ENCODE measurements at regions not wholly inside any gene's neighbourhood (a gene's known extent, or its start where the extent isn't known, plus 50 kb on each side); places are given as distances from the start of the nearest gene placed in this dataset.

- H3K9ac ChIP-seq (ENCODE audit: low read length) = no peak overlapping the region
- H2AFZ ChIP-seq (ENCODE audit: low read depth, low read length) = no peak overlapping the region
- no peak overlapping the region for H3K27ac ChIP-seq (ENCODE audit: low read length)
- no peak overlapping the region for H3K4me2 ChIP-seq (ENCODE audit: low read length)
- no peaks in the 10 kb centered on the region for H3K79me2 ChIP-seq (ENCODE audit: low read length)
- H3K4me1 ChIP-seq (ENCODE audit: low read length) = no peaks in the 10 kb centered on the region
- no peaks in the 10 kb centered on the region for H3K36me3 ChIP-seq (replicated peaks; ENCODE audit: low read depth, low read length)
- H3K9me3 ChIP-seq (ENCODE audit: insufficient read depth, low read length) = peaks cover 3% of the 10 kb centered on the region; the same call in 1 of the 2 replicates
- H3K4me3 ChIP-seq (ENCODE audit: low read length) = no peak overlapping the region
- TF ChIP-seq CTCF (IDR thresholded peaks at IDR 0.05; ENCODE audit: low read depth, low read length) = no peak
- no peak for TF ChIP-seq EZH2phosphoT487 (IDR thresholded peaks at IDR 0.05; ENCODE audit: low read depth)
- H3K27me3 ChIP-seq (ENCODE audit: low read depth, low read length) = no peaks in the 10 kb centered on the region
- no peaks in the 10 kb centered on the region for H4K20me1 ChIP-seq (ENCODE audit: insufficient read depth, low read length)
Measured at GRCh38 chr2:434625-435024, 146.7 kb upstream of the ALKAL2 start.

GRCh38 chr2:433216-433615 is 145.3 kb upstream of the ALKAL2 start:
- Histone ChIP-seq H3K79me2 (ENCODE audit: low read length) (no peaks in the 10 kb centered on the region), H3K9ac (ENCODE audit: low read length) (no peak overlapping the region), H2AFZ (ENCODE audit: low read depth, low read length) (no peak overlapping the region), H3K4me1 (ENCODE audit: low read length) (no peaks in the 10 kb centered on the region), H3K4me2 (ENCODE audit: low read length) (no peak overlapping the region), H3K27ac (ENCODE audit: low read length) (no peak overlapping the region), H3K9me3 (ENCODE audit: insufficient read depth, low read length) (peaks cover 3% of the 10 kb centered on the region; the same call in 1 of the 2 replicates), H3K36me3 (replicated peaks; ENCODE audit: low read depth, low read length) (no peaks in the 10 kb centered on the region), H3K27me3 (ENCODE audit: low read depth, low read length) (no peaks in the 10 kb centered on the region), H4K20me1 (ENCODE audit: insufficient read depth, low read length) (no peaks in the 10 kb centered on the region), H3K4me3 (ENCODE audit: low read length) (no peak overlapping the region)
- TF ChIP-seq CTCF (IDR thresholded peaks at IDR 0.05; ENCODE audit: low read depth, low read length) (no peak), EZH2phosphoT487 (IDR thresholded peaks at IDR 0.05; ENCODE audit: low read depth) (no peak)

DNA sequence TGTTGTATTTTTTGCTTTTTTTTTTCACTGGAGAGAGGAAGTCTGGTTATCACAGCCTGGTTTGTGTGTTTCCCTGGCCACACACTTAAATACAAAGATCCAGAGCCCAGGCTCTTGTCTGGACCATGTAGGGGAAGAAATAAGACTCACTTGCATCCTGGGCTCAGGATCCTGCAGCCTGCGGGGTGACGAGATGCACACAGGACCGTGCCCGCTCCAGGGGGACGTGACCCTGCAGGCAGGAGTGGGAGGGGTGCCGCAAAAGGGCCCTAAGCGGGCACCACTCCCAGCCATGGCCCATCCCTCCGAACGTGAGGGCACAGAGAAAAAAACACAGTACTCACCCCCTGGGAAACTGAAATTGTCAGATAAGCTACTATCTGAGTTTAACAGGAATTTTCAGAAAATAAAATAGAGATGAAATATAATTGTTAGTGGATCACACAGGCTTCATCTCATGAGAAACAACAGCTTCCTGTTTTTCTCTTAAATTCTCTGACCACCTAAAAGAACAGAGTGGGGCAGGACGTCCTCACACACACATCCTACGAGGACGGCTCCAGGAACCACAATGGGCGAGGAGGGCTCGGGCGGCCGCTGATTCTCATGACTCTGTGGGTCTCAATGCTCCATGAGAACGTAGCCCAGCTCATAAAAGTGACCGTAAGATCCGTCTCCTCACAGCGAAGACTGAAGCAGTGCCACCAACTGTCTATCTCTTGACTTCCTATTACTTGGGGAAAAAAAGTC is 142.6 kb upstream of the ALKAL2 start:
- no peak overlapping the region for H3K4me2 ChIP-seq (ENCODE audit: low read length)
- no peak overlapping the region for H3K4me3 ChIP-seq (ENCODE audit: low read length)
- no peaks in the 10 kb centered on the region for H3K79me2 ChIP-seq (ENCODE audit: low read length)
- no peaks in the 10 kb centered on the region for H3K27me3 ChIP-seq (ENCODE audit: low read depth, low read length)
- TF ChIP-seq EZH2phosphoT487 (IDR thresholded peaks at IDR 0.05; ENCODE audit: low read depth) (no peak), CTCF (IDR thresholded peaks at IDR 0.05; ENCODE audit: low read depth, low read length) (no peak)
- H3K4me1 ChIP-seq (ENCODE audit: low read length) = no peaks in the 10 kb centered on the region
- no peak overlapping the region for H3K27ac ChIP-seq (ENCODE audit: low read length)
- no peaks in the 10 kb centered on the region for H3K9me3 ChIP-seq (ENCODE audit: insufficient read depth, low read length)
- H3K9ac ChIP-seq (ENCODE audit: low read length) = no peak overlapping the region
- H2AFZ ChIP-seq (ENCODE audit: low read depth, low read length) = no peak overlapping the region
- H4K20me1 ChIP-seq (ENCODE audit: insufficient read depth, low read length) = no peaks in the 10 kb centered on the region
- H3K36me3 ChIP-seq (replicated peaks; ENCODE audit: low read depth, low read length) = no peaks in the 10 kb centered on the region

GRCh38 chr2:429575-430254 is 141.8 kb upstream of the ALKAL2 start:
- no peaks in the 10 kb centered on the region for H3K79me2 ChIP-seq (ENCODE audit: low read length)
- H3K27me3 ChIP-seq (ENCODE audit: low read depth, low read length) = no peaks in the 10 kb centered on the region
- no peak overlapping the region for H3K4me2 ChIP-seq (ENCODE audit: low read length)
- H3K9ac ChIP-seq (ENCODE audit: low read length) = no peak overlapping the region
- H3K9me3 ChIP-seq (ENCODE audit: insufficient read depth, low read length) = no peaks in the 10 kb centered on the region
- no peaks in the 10 kb centered on the region for H4K20me1 ChIP-seq (ENCODE audit: insufficient read depth, low read length)
- TF ChIP-seq CTCF (IDR thresholded peaks at IDR 0.05; ENCODE audit: low read depth, low read length) = no peak
- no peak for TF ChIP-seq EZH2phosphoT487 (IDR thresholded peaks at IDR 0.05; ENCODE audit: low read depth)
- H2AFZ ChIP-seq (ENCODE audit: low read depth, low read length) = no peak overlapping the region
- H3K36me3 ChIP-seq (replicated peaks; ENCODE audit: low read depth, low read length) = no peaks in the 10 kb centered on the region
- H3K27ac ChIP-seq (ENCODE audit: low read length) = no peak overlapping the region
- H3K4me1 ChIP-seq (ENCODE audit: low read length) = no peaks in the 10 kb centered on the region
- H3K4me3 ChIP-seq (ENCODE audit: low read length) = no peak overlapping the region

All from OCI-LY3 (cell line).